ENCODE measurements at regions not wholly inside any gene's neighbourhood (a gene's known extent, or its start where the extent isn't known, plus 50 kb on each side); places are given as distances from the start of the nearest gene placed in this dataset.
A peak's percentile ranks its signal among the peaks of the same experiment; 100 is the strongest.

DNA sequence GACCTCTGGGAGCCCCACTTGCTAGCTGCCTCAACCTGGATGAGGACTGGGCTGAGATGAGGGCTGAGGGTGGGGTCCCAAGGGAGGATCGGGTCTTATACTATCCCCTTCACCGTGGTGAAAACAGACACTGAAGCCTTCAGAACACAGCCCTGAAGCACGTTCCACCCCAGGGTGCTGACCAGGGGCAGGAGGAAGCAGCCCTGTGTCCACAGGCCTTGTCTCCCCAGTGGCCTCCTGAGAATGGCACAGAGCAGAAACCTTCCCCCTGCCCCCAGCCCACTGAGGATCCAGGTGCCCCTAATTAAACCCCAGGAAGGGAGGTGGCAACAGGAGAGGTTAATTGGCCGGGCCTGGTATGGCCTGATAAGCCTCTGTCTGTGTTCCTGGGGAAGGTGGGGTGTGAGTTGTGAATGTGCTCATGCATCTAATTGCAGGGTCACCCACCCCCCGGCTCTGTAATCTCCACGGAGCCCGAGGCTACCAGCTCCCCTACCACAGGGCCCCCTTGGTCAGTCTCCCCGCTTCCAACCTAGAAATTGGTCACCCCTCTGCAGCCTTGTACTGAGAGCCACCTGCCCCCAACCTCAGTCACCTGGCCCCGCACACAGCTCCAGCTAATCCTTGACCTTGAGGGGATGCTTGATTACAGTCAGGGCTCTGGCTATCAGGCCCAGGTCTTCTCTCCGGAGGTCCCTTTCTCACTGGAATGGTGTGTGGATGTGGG, 159.0 kb upstream of the UNC5B start:
- no peak for DNase-seq
- in situ Hi-C loops (cut with HindIII; ENCODE audit: low pct_ligation_motif_present, low pct_unique_long_range_greater_than_20kb, low sequenced_read_pairs) = no loop called here

DNA sequence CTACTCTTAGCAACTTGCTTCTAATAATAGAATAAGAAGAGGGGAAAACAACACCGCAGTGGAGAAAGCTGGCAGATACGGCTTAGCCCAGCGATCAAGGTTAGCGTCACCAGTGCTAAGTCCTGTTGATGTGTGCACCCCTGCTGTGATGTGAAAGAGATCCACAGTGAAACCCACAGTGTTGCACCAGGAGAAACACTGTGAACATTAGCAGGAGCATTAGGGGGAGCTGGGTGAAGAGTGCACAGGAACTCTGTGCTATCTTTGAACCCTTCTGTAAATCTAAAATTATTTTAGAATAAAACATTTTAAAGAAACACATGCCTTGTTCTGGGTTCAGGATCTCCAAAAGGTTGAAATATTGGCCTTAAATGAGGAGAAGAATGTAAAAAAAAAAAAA, 154.1 kb upstream of the UNC5B start:
- DNase-seq = no peak
- in situ Hi-C loops (cut with HindIII; ENCODE audit: low pct_ligation_motif_present, low pct_unique_long_range_greater_than_20kb, low sequenced_read_pairs) = no loop called here

DNA sequence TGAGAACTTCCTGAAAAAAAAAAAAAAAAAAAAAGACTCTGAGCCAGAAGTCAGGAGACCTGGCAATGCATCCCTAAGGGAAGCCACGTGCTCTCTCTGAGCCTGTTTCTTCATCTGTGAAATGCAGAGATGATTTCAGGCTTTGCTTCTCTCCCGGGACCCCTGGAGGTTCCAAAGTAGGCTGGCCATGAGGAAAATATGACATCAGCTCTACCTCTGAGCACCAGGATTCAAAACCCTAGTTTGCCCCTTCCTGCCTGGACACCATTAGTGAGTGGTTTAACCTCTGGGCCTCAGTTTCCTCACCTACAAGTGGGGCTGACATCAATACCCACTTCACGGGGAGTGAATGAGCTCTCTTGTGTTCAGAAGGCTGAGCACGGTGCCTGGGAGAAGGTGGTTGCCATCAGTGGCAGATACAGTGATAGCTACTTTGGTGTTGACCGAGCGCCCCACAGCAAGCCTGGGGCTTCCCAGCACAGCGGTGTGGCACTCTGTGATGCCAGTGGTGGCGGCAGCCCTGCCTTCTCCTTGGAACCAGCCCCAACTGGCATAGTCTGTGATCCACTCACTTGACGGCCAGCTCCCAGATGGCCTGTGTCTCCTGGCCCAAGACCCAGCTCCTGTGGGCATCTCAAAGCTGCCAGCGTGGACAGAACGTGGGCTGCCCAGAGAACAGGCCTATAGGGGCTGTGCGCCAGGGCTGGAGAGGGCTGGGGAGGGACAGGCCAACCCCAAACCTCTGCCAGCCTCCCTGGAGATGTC, 153.1 kb upstream of the UNC5B start:
- in situ Hi-C loops (cut with HindIII; ENCODE audit: low pct_ligation_motif_present, low pct_unique_long_range_greater_than_20kb, low sequenced_read_pairs) = no loop called here
- DNase-seq = no peak

DNA sequence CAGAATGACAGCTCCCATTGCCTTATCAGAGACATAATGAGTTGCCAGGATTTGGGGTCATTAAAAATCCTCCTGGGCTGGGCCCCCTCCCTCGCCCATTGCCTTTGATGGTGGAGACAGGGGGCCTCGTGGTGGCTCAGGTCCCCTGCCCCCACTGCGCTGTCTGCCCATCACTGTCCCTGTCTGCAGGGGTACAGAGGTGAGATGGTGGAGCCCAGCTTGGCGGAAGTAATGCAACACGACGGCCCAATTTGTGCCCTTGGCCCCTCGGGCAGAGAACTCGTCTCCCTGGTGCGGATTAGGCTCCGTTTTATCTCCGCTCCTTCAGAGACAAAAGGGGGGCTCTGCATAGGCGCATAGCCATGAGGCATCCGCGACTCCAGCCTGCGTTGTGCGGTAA, 152.4 kb upstream of the UNC5B start:
- DNase-seq = no peak
- in situ Hi-C loops (cut with HindIII; ENCODE audit: low pct_ligation_motif_present, low pct_unique_long_range_greater_than_20kb, low sequenced_read_pairs) = no loop called here

DNA sequence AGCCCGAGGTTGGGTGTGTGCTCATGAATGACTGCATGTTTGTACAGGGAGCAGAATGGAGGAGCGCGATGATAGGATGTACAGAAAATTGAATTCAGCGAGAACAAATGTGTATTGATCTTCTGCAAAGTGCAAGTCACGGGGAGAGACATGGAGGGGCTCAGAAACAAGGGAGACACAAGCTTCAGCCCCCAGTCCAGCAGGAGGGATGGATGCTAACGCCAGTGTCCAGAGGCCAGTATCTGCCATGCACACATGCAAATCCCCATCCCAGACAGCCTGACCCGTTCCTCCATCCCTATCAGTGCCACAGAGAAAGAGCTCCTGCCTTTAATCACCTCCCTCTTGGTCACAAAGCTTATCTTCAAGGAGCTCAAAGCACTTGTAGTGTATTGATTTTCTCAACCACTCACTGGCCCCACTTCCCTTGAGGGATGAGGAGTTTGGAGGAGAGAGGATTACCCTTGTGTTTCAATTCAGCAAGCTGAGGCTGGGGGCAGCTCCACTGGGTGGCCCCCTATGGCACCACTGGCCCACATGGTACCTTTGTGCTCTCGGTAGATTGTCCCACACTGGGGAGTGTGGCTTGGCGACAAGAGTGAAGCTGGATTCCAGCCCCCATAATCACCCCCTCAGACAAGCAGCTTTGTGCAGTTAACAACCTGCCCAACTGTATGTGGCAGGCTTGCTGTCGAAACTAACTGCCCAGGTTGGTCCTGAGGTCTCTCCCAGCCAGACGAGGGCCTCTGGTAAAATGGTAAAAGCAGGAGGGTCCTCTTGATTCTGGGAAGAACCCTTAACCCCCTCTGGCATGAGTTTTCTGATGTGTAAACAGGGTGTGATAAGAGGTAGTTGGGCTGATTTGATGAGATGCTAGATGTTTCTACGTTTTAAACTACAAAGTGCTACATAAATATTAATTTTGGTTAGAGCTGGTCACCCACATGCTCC, 151.6 kb upstream of the UNC5B start:
- DNase-seq = no peak
- in situ Hi-C loops (cut with HindIII; ENCODE audit: low pct_ligation_motif_present, low pct_unique_long_range_greater_than_20kb, low sequenced_read_pairs) = no loop called here

DNA sequence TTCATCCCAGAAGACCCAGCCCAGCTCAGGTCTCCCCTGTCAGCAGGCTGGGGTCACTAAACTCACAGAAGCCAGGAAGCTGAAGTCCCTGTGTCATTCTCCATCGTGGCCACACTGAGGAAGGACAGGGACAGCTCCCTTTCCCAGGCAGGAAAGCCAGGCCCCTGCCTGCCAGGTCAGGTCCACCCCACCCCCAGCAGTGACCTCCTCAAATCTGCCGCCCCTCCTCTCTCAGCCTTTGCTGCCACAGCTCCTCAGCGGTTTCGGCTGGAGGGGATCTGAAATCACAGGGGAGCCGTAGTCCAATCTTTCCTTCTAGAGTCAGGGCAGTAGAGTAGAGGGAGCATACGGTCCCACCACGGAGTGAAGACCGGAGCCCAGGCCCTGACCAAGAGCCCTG, 150.9 kb upstream of the UNC5B start:
- no peak for DNase-seq
- in situ Hi-C loops (cut with HindIII; ENCODE audit: low pct_ligation_motif_present, low pct_unique_long_range_greater_than_20kb, low sequenced_read_pairs) = no loop called here

DNA sequence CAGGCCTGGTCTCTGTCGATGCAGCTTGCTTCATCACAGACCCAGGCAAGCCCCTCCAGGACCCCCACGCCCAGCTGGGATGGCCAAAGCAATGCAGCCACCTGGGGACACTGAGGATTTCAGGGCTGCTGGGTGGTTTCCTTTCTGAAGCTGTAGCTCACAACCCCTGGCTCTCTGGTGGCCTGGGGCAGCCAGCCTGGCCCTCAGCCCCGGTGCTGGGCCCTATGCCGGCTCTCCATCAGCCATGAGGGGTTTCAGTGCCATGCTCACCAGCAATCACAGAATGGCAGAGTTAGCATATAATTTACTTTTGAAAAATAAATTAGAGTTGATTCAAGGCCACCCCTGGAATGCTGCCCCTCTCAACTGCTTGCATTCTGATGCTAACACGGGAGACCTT, 150.2 kb upstream of the UNC5B start:
- in situ Hi-C loops (cut with HindIII; ENCODE audit: low pct_ligation_motif_present, low pct_unique_long_range_greater_than_20kb, low sequenced_read_pairs) = no loop called here
- no peak for DNase-seq

DNA sequence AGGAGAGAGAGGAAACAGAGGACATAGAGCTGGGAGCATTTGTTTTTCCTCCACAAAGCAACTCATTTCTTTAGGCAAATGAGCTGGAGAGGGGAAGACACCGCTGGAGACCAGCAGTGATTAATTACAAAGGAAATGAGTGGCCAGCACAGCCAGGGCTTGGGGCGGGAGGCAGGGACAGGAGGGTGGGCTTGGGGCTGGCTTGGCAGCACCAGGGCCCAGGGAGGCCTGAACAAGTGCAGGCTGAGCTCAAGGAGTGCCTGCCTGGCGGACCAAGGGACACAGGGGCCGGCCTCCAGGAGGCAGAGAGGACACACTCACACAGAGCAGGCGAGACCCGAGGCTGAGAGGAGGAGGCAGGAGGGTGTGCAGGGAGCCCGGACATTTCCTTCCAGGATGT, 149.0 kb upstream of the UNC5B start:
- in situ Hi-C loops (cut with HindIII; ENCODE audit: low pct_ligation_motif_present, low pct_unique_long_range_greater_than_20kb, low sequenced_read_pairs) = no loop called here
- no peak for DNase-seq

DNA sequence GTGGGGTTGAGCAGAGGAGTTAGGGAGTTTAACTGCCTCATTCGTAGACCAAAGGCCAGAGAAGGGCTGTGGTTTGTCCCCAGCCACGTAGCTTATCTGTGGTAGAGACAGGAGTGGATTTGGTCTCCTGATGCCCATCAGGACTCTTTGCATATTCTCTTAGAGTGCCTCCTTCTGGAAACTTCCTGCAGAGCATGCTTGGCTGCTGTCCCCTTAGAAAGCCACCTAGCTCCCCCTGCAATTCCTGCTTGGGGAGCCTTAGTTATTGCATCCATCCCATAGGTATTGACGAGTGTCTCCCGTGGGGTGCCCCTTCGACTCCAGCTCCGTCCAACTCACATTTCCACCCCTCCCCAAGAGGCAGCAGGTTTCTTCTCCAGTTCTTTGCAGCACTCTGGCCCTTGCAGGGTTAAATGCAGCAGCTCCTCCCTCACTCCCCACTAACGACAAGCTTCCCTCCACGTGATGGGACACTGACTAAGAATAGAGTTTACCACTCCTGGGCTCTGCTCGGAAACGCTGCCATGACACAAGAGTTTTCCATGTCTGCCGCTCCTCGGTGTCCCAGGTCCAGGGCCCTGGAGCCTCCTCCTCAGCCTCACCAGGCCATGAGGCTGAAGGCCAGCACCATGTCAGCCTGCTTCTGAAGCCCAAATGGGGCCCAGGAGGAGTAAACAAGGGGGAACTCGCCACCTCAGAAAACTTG, 147.8 kb upstream of the UNC5B start:
- peak; percentile 19 for DNase-seq
- in situ Hi-C loops (cut with HindIII; ENCODE audit: low pct_ligation_motif_present, low pct_unique_long_range_greater_than_20kb, low sequenced_read_pairs) = no loop called here

DNA sequence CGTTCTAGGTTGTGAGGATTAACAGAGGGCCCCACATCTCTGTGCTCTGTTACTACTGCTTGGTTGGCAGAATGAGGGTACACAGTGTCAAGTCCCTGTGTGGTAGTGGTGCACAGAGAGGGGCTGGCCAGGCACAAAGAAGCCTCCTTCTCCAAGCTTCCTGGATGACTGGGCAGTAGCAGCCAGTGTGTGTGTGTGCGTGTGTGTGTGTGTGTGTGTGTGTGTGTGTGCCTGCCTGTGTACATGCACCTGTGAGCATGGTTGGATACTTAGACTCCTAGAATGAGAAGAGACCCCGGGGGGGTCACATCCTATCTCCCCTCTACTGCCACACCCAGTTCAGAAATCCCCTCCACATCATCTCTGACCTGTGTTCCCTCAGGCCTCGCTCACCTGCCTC, 146.7 kb upstream of the UNC5B start:
- no peak for DNase-seq

DNA sequence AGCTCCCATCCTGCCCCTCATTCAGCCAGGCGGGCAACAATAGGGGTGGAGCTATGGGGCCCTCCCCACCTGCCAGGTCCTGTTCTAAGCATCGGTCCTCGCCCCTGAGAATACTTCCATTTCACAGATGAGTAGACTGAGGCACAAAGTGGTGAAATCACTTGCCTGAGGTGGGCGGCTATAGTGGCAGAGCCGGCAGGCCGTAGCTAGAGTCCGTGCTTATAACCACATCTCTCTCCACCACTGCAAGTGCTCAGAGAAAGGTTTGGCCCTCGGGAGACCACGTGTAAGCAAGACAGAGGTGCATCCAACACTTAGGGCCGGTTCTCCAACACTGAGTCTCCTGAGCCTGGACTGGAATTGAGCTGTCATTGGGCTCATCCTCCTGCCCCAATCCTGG, 145.8 kb upstream of the UNC5B start:
- DNase-seq = no peak
- in situ Hi-C loops (cut with HindIII; ENCODE audit: low pct_ligation_motif_present, low pct_unique_long_range_greater_than_20kb, low sequenced_read_pairs) = no loop called here

More for the DNA sequence above, 146.7 kb upstream of the UNC5B start:
- in situ Hi-C loops (cut with HindIII; ENCODE audit: low pct_ligation_motif_present, low pct_unique_long_range_greater_than_20kb, low sequenced_read_pairs) = no loop called here

DNA sequence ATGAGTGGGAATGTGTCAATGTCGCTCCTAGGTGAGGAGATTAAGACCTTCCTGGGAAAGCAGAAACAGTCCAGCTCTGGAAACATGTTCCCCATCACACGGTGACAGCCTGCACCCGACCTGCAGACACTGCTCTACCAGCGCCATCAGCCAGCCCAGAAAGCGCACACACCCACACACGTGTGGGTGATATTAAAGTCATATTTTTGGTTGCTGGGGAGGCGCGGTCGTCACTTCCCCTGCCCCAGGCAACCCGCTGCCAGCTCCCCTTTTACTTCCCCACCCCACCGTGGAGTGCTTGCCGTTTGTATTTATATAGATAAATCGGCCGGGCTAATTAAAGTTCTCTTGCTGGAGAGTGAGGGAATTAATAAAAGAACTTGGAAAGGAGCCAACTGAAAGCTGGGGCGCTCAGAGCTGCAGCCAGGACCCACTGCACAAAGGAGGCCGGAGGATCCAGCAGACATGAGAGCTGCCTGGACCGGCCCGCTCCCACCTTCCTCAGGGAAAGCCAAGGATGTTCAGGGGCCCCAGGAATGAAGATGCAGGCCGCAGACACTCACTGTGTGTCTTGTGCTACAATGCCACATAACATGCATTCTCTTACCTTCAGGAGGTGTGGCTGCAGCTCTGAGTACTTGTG, 145.2 kb upstream of the UNC5B start:
- in situ Hi-C loops (cut with HindIII; ENCODE audit: low pct_ligation_motif_present, low pct_unique_long_range_greater_than_20kb, low sequenced_read_pairs) = no loop called here
- DNase-seq = no peak

DNA sequence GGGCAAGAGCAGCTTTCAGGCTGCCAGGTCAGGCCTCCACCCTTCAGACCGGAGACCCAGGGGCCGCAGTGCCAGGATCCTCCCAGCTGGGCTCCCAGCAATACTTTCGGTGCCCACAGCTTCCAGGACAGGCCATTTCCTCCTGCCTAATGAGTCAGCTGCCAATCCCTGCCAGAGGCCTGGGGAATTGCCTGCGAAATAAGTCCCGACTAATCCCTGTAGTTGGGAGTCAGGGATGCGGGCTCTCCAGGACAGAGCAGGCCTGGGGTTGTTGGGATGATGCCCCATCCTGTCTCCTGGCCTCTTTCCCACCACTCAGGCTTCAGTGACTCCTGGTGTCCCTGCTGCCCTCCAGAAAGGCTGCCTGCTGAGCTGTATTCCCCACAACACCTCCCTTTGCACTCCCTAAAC, 143.5 kb upstream of the UNC5B start:
- peak; percentile 45 for DNase-seq
- in situ Hi-C loops (cut with HindIII; ENCODE audit: low pct_ligation_motif_present, low pct_unique_long_range_greater_than_20kb, low sequenced_read_pairs) = no loop called here

DNA sequence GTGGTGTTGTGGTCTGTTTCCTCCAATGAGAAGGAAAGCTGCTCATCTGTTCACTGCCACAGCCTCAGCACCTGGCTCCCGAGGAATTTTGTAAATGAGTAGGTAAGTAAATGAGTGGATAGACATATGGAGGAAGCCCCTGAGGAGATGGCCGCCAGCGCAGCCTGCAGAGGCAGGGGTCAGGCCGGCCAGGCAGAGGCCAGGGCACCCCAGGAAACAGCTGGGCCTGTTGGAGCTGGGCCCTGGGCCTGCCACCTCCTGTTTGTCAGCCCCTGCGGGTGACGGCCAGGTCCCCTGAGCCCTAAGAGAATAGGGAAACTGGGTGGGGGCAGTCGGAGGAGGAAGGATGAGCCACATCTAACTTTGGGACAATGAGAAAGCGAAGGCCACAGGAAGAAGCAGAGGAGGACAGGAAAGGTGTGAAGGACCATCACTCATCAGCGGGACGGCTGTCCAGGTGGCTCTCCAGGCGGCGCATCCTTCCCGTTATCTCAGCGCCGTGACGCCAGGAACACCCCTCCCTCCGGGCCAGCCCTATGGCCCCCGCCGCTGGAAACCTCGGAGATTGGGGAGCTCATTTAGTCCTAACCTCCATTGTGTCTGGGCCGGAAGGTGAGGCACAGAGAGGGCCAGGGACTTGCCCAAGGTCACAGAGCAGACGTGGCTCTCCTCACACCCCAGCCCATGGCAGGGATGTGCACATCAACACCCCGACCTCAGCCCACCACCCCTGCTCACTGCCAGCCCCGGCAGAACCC, 142.3 kb upstream of the UNC5B start:
- in situ Hi-C loops (cut with HindIII; ENCODE audit: low pct_ligation_motif_present, low pct_unique_long_range_greater_than_20kb, low sequenced_read_pairs) = no loop called here
- no peak for DNase-seq

DNA sequence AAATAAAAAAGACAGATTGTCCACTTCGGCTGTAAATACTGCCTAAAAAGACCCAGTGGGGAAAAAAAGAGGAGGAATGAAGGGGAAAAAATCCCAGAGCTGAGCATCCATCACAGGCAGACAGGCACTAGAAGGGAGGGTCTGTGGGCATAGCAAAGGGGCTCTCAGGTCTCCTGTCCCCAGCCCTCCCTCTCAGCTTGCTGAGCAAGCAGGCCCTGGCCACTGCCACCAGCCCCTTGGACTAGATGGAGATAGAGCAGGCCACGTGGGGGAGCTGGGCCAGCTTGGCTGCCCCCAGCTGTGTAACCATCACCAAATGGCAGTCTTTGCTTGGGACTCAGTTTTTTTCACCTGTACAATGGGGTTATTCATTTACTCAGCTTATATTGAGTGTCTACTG, 141.6 kb upstream of the UNC5B start:
- no peak for DNase-seq
- in situ Hi-C loops (cut with HindIII; ENCODE audit: low pct_ligation_motif_present, low pct_unique_long_range_greater_than_20kb, low sequenced_read_pairs) = no loop called here

DNA sequence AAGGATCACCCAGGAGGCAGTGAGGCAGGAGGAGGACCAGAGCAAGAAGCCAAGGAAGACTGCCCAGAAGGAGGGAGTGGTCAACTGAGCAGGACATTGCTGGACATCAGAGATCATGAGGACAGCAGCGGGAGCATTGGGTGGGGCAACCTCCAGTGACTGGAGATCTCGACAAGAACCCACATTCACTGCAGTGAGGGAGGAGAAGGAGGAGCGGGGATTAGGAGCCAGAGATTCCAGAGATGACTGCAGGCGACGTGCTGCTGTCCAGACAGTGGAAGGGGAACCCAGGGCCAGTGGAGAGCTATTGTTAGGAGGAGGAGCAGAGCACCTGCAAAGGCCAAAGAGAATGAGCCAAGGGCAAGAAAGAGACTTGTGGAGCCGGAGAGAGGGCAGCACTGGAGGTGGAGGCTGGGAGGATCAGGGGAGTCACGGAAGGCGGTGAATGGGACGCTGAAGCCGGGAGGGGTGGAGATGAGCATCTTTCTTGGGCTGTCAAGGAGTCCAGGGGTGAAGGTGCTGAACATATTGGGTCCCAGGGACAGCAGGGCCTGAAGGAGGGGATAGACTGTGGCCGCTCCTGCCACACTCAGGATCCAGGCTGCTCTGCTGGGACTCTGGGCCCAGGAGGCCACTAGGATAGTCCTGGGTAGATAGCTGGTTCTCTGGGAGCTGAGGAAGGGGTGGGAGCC, 140.1 kb upstream of the UNC5B start:
- in situ Hi-C loops (cut with HindIII; ENCODE audit: low pct_ligation_motif_present, low pct_unique_long_range_greater_than_20kb, low sequenced_read_pairs) = no loop called here

DNA sequence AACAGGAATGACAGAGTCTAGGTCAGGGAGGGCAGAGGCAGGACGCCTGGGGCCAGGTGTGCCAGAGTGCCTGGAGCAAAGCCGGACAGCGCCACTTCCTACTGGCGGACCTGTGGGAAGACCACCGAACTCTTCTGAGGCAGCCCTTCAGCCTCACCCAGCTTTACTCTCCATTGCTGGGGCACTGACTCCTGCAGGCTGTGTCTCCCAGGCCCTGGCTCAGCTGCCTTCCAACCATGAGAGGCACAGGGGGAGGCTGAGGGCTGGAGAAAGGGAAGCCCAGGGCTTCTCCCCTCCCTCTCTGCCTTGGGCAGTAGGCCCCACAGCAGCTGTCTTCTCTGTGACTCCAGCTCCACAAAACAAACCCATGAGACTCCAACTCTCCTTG, 139.6 kb upstream of the UNC5B start:
- in situ Hi-C loops (cut with HindIII; ENCODE audit: low pct_ligation_motif_present, low pct_unique_long_range_greater_than_20kb, low sequenced_read_pairs) = no loop called here
- DNase-seq = no peak

More for the DNA sequence above, 140.1 kb upstream of the UNC5B start:
- DNase-seq = no peak
